GM12878 (cell line): ENCODE measurements at regions not wholly inside any gene's neighbourhood (a gene's known extent, or its start where the extent isn't known, plus 50 kb on each side); places are given as distances from the start of the nearest gene placed in this dataset.
A peak's percentile ranks its signal among the peaks of the same experiment; 100 is the strongest.

Experiments
- ATAC-seq: fragments of 200-7000 bp; cut with Tn5 transposase; 3 replicates; pipeline ENCODE4 v1.9.1; 2020; ENCODE audit warnings: mild to moderate bottlenecking, moderate library complexity
- BruUV-seq: library from RNA; stranded (reverse); fragments of 400-500 nt; replicated peaks from 2 replicates; lab custom pipeline; 2021; lab: Mats Ljungman, UMichigan
- CTCF ChIA-PET: fragments of 300-600 bp; sonication (Branson Sonifier 250); formaldehyde crosslinking; extraction: SDS; loops from one replicate; lab custom pipeline; 2021; ENCODE audit warnings: inconsistent platforms; lab: Yijun Ruan, JAX
- POLR2A ChIA-PET: fragments of 350-600 bp; formaldehyde crosslinking; extraction: SDS; loops from one replicate; lab custom pipeline; 2021; ENCODE audit warnings: inconsistent platforms; lab: Charles Lee
- RAD21 ChIA-PET: fragments of 300-600 bp; sonication (Branson Sonifier 250); formaldehyde crosslinking; loops from one replicate; lab custom pipeline; 2023; ENCODE audit warnings: antibody characterized with exemption; ENCODE audit not compliant: unreplicated experiment; lab: Charles Lee
- SMC1A ChIA-PET: fragments of 300-600 bp; sonication (Branson Sonifier 250); formaldehyde crosslinking; loops from one replicate; lab custom pipeline; 2023; ENCODE audit not compliant: unreplicated experiment, uncharacterized antibody; lab: Charles Lee
- DNase-seq: peaks from one replicate; pipeline ENCODE4 v3.0.0-alpha.2; 2011; ENCODE audit warnings: low read depth, low spot score
- FAIRE-seq: peaks from 3 replicates; lab custom pipeline; 2011; peaks lifted over from hg19 to GRCh38; lab: Jason Lieb, UNC
- H2AFZ ChIP-seq: 2 replicates; pipeline ENCODE4 v1.6.0; 2011; ENCODE audit warnings: low read depth, low read length, control low read depth; ENCODE audit not compliant: control insufficient read depth
- H3K27ac ChIP-seq: 2 replicates; pipeline ENCODE4 v1.5.1; 2011; ENCODE audit warnings: control low read depth; ENCODE audit not compliant: control insufficient read depth, insufficient read depth
- H3K27me3 ChIP-seq, 2 experiments: replicated peaks in 1 of 2; 2 replicates each; pipeline versions ENCODE4 v1.6.0 to v1.6.1; 2011; ENCODE audit warnings: low read length in 1 of 2; ENCODE audit not compliant: control insufficient read depth in 2 of 2, insufficient read depth in 2 of 2
- H3K36me3 ChIP-seq, 2 experiments: 2 replicates each; pipeline ENCODE4 v1.5.1; 2011; ENCODE audit warnings: low read length in 1 of 2; ENCODE audit not compliant: control insufficient read depth in 2 of 2, insufficient read depth in 2 of 2
- H3K4me1 ChIP-seq: 2 replicates; pipeline ENCODE4 v1.6.1; 2011; ENCODE audit warnings: mild to moderate bottlenecking, low read length, moderate library complexity, mixed read lengths; ENCODE audit not compliant: control insufficient read depth, insufficient read depth
- H3K4me2 ChIP-seq: 2 replicates; pipeline ENCODE4 v1.6.0; 2011; ENCODE audit warnings: control low read depth; ENCODE audit not compliant: control insufficient read depth, insufficient read depth
- H3K4me3 ChIP-seq: fragments of 200-600 bp; sonication (generic); 2 replicates; pipeline ENCODE4 v1.5.1; 2016
- H3K79me2 ChIP-seq: 2 replicates; pipeline ENCODE4 v1.6.0; 2011; ENCODE audit warnings: low read length; ENCODE audit not compliant: control insufficient read depth, insufficient read depth
- H3K9ac ChIP-seq: 2 replicates; pipeline ENCODE4 v1.8.0; 2011; ENCODE audit warnings: low read length, control low read depth, mixed read lengths; ENCODE audit not compliant: control insufficient read depth, insufficient read depth
- H3K9me3 ChIP-seq: replicated peaks from 3 replicates; pipeline ENCODE4 v1.5.1; 2011; ENCODE audit warnings: mild to moderate bottlenecking, low read length; ENCODE audit not compliant: control insufficient read depth, insufficient read depth
- H4K20me1 ChIP-seq: 2 replicates; pipeline ENCODE4 v1.6.0; 2011; ENCODE audit not compliant: control insufficient read depth, insufficient read depth
- BACH1 ChIP-seq: fragments of 450-650 bp; IDR thresholded peaks from 2 replicates; pipeline ENCODE4 v1.6.1; 2017; ENCODE audit warnings: mild to moderate bottlenecking, borderline replicate concordance
- DPF2 ChIP-seq: fragments of 450-650 bp; IDR thresholded peaks from 2 replicates; pipeline ENCODE4 v1.6.1; 2017; ENCODE audit warnings: mild to moderate bottlenecking
- TCF7 ChIP-seq: IDR thresholded peaks from 2 replicates; pipeline ENCODE4 v1.6.1; 2014; ENCODE audit warnings: antibody characterized with exemption, borderline replicate concordance
- WGBS: methylation state at CpG from one replicate; pipeline ENCODE4 v1.1.6; 2016; ENCODE audit warnings: low lambda C conversion rate; ENCODE audit not compliant: insufficient replicate concordance, insufficient coverage; ENCODE audit errors: missing lambda C conversion rate; 5-methylcytosine and 5-hydroxymethylcytosine counted together
- in situ Hi-C: fragments of 300-500 bp; cut with MboI; formaldehyde crosslinking; loops from 9 replicates; pipeline ENCODE4 v1.14.3; 2018; ENCODE audit warnings: mixed read lengths
- intact Hi-C: fragments of 100-400 bp; cut with micrococcal nuclease; formaldehyde crosslinking; loops from one replicate; pipeline ENCODE4 v1.14.2; 2022; ENCODE audit not compliant: unreplicated experiment
- TF ChIP-seq, protein P1 (sequence below): fragments of 450-650 bp; IDR thresholded peaks from 2 replicates; pipeline ENCODE4 v1.6.1; 2017; ENCODE audit warnings: mild to moderate bottlenecking, moderate library complexity

- Histone ChIP-seq H3K4me2 (no peak overlapping the region), H3K9me3 (no peaks in the 10 kb centered on the region; the same call in 1 of the 3 replicates), H3K4me3 (no peak overlapping the region), H3K27ac (no peak overlapping the region), H3K79me2 (no peaks in the 10 kb centered on the region), H3K27me3 (no peaks in the 10 kb centered on the region), H3K9ac (no peak overlapping the region), H2AFZ (no peak overlapping the region), H4K20me1 (no peaks in the 10 kb centered on the region), H3K4me1 (no peaks in the 10 kb centered on the region), H3K36me3 (no peaks in the 10 kb centered on the region)
- FAIRE-seq (peak; percentile 74), DNase-seq (no peak), ATAC-seq (peak; percentile 23; the same call in 2 of the 3 replicates)
- ChIA-PET CTCF (interaction anchor here (0.6 kb wide), 1 partner anchor 42 kb away, joined by 3 read pairs; no protein-coding TSS in a partner anchor), POLR2A (no interaction called here), SMC1A (no interaction called here), RAD21 (no interaction called here)
- in situ Hi-C loops (no loop called here), intact Hi-C loops (no loop called here)
- BruUV-seq, result no TSS peak
- TF ChIP-seq, protein P1, sequence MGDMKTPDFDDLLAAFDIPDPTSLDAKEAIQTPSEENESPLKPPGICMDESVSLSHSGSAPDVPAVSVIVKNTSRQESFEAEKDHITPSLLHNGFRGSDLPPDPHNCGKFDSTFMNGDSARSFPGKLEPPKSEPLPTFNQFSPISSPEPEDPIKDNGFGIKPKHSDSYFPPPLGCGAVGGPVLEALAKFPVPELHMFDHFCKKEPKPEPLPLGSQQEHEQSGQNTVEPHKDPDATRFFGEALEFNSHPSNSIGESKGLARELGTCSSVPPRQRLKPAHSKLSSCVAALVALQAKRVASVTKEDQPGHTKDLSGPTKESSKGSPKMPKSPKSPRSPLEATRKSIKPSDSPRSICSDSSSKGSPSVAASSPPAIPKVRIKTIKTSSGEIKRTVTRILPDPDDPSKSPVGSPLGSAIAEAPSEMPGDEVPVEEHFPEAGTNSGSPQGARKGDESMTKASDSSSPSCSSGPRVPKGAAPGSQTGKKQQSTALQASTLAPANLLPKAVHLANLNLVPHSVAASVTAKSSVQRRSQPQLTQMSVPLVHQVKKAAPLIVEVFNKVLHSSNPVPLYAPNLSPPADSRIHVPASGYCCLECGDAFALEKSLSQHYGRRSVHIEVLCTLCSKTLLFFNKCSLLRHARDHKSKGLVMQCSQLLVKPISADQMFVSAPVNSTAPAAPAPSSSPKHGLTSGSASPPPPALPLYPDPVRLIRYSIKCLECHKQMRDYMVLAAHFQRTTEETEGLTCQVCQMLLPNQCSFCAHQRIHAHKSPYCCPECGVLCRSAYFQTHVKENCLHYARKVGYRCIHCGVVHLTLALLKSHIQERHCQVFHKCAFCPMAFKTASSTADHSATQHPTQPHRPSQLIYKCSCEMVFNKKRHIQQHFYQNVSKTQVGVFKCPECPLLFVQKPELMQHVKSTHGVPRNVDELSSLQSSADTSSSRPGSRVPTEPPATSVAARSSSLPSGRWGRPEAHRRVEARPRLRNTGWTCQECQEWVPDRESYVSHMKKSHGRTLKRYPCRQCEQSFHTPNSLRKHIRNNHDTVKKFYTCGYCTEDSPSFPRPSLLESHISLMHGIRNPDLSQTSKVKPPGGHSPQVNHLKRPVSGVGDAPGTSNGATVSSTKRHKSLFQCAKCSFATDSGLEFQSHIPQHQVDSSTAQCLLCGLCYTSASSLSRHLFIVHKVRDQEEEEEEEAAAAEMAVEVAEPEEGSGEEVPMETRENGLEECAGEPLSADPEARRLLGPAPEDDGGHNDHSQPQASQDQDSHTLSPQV, result no peak
- no peak for TF ChIP-seq BACH1
- TF ChIP-seq DPF2, result no peak
- no peak for TF ChIP-seq TCF7
- WGBS, result 91% methylated on average over 1 of the region's 1 CpG
These were observed 55.6 kb upstream of the DLGAP1 start for GRCh38 chr18:4510711-4511110.
